AML-193 (cell line): ENCODE measurements at regions not wholly inside any gene's neighbourhood (a gene's known extent, or its start where the extent isn't known, plus 50 kb on each side); places are given as distances from the start of the nearest gene placed in this dataset.

Experiments
- DNase-seq, 2 experiments: peaks; one replicate each; lab custom pipeline; 2025; lab: John Stamatoyannopoulos, UW

- no peak for DNase-seq
Observed at GRCh38 chr3:24843955-24844354, 349.3 kb upstream of the THRB start.

GRCh38 chr3:24845524-24846155 lies 351.0 kb upstream of the THRB start:
- no peak for DNase-seq

- DNase-seq, result no peak
Observed at GRCh38 chr3:24846286-24846860, 351.7 kb upstream of the THRB start.

GRCh38 chr3:24850245-24850644 lies 355.6 kb upstream of the THRB start:
- no peak for DNase-seq

- DNase-seq, result no peak
Observed at GRCh38 chr3:24853685-24854490, 359.2 kb upstream of the THRB start.

GRCh38 chr3:24854748-24855147 lies 360.1 kb upstream of the THRB start:
- DNase-seq, result no peak

GRCh38 chr3:24857945-24858344 lies 363.3 kb upstream of the THRB start:
- no peak for DNase-seq

GRCh38 chr3:24863215-24863614 lies 368.6 kb upstream of the THRB start:
- no peak for DNase-seq

GRCh38 chr3:24867783-24868182 lies 373.1 kb upstream of the THRB start:
- no peak for DNase-seq

- DNase-seq, result no peak
Observed at GRCh38 chr3:24881239-24881638, 386.6 kb upstream of the THRB start.

- no peak for DNase-seq
Observed at GRCh38 chr3:24886501-24886900, 391.9 kb upstream of the THRB start.

- no peak for DNase-seq
Observed at GRCh38 chr3:24890012-24890411, 395.4 kb upstream of the THRB start.

GRCh38 chr3:24899373-24899772 lies 404.7 kb upstream of the THRB start:
- no peak for DNase-seq

GRCh38 chr3:24899901-24900603 lies 405.4 kb upstream of the THRB start:
- DNase-seq, result no peak

GRCh38 chr3:24905266-24905665 lies 410.6 kb upstream of the THRB start:
- DNase-seq, result no peak

GRCh38 chr3:24907106-24907505 lies 412.5 kb upstream of the THRB start:
- DNase-seq, result no peak

- DNase-seq, result no peak
Observed at GRCh38 chr3:24911076-24911475, 416.4 kb upstream of the THRB start.

- no peak for DNase-seq
Observed at GRCh38 chr3:24915639-24916038, 421.0 kb upstream of the THRB start.

- no peak for DNase-seq
Observed at GRCh38 chr3:24917908-24918307, 423.3 kb upstream of the THRB start.

- no peak for DNase-seq
Observed at GRCh38 chr3:24923570-24923969, 428.9 kb upstream of the THRB start.

GRCh38 chr3:24929521-24929920 lies 434.9 kb upstream of the THRB start:
- no peak for DNase-seq

- DNase-seq, result no peak
Observed at GRCh38 chr3:24933401-24933800, 438.8 kb upstream of the THRB start.

GRCh38 chr3:24936574-24936973 lies 441.9 kb upstream of the THRB start:
- DNase-seq, result no peak
